GM06990 (cell line): ENCODE measurements at regions not wholly inside any gene's neighbourhood (a gene's known extent, or its start where the extent isn't known, plus 50 kb on each side); places are given as distances from the start of the nearest gene placed in this dataset.

ENCODE experiments used
- DNase-seq: peaks from one replicate; pipeline ENCODE4 v3.0.0-alpha.2; 2011; ENCODE audit not compliant: insufficient read length; ENCODE audit errors: extremely low read depth
- H3K27me3 ChIP-seq: replicated peaks from 2 replicates; pipeline ENCODE4 v1.6.0; 2011; ENCODE audit warnings: low read length; ENCODE audit not compliant: control insufficient read depth, insufficient read depth
- H3K36me3 ChIP-seq: 2 replicates; pipeline ENCODE4 v1.5.1; 2011; ENCODE audit warnings: low read length; ENCODE audit not compliant: control insufficient read depth, insufficient read depth
- H3K4me3 ChIP-seq: replicated peaks from 2 replicates; pipeline ENCODE4 v1.5.1; 2011; ENCODE audit warnings: low read depth, mild to moderate bottlenecking, control low read depth, low read length
- CTCF ChIP-seq: IDR thresholded peaks from 2 replicates; pipeline ENCODE4 v1.5.1; 2011; ENCODE audit warnings: low read length, control low read depth, mild to moderate bottlenecking, inconsistent platforms; ENCODE audit not compliant: insufficient read depth, poor library complexity, severe bottlenecking

DNA sequence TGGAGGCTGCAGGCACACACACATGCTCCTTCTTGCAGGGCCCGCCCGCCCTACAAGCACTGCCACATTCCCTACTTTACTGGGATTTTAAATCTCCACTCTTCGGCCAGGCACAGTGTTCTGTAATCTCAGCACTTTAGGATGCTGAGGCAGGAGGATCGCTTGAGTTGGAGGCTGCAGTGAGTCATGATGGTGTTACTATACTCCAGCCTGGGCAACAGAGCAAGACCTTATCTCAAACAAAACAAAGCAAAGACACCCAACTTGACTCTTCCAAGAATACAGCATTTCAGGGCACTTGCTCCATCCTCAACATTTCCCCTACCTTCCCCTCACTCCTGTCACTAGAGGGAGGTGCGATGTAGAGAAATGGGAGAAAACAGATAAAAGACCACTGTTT, 194.0 kb downstream of the MYLK4 start:
- DNase-seq = no peak
- no peaks in the 10 kb centered on the region for H3K27me3 ChIP-seq
- no peak for TF ChIP-seq CTCF
- no peak overlapping the region for H3K4me3 ChIP-seq
- H3K36me3 ChIP-seq = no peaks in the 10 kb centered on the region

DNA sequence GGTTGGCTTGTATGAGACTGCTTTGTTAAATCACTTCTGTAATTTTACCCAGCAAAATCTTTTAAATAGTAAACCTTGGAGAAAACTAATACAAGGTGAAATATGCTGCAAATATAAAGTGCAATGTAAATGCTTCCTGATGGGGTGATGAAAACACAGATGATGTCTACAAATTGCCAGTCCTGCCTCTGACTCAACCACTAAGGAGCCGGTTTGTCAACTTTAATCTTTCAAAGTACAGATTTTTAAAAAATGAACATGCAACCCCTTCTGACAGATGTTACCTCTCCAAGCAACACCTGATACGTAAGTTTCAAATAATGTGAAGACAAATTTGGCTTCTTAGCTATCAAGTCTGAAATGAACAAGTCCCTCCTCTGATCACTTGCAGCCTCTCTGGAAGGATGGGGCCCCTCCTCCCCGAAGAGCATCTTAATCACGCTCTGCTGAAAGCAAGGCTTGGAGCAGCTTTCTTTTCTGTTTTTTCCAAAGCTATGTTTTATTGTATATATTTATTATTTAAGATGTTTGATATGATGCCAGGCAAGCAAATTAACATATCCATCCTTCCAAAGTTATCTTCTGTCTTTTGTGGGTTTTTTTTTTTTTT, 196.0 kb downstream of the MYLK4 start:
- Histone ChIP-seq H3K36me3 (no peaks in the 10 kb centered on the region), H3K27me3 (no peaks in the 10 kb centered on the region), H3K4me3 (no peak overlapping the region)
- no peak for DNase-seq
- TF ChIP-seq CTCF = no peak

GRCh38 chr6:2552526-2553154, 198.1 kb downstream of the MYLK4 start:
- H3K36me3 ChIP-seq = no peaks in the 10 kb centered on the region
- DNase-seq = no peak
- H3K27me3 ChIP-seq = peaks cover 3% of the 10 kb centered on the region
- no peak overlapping the region for H3K4me3 ChIP-seq
- TF ChIP-seq CTCF = no peak

DNA sequence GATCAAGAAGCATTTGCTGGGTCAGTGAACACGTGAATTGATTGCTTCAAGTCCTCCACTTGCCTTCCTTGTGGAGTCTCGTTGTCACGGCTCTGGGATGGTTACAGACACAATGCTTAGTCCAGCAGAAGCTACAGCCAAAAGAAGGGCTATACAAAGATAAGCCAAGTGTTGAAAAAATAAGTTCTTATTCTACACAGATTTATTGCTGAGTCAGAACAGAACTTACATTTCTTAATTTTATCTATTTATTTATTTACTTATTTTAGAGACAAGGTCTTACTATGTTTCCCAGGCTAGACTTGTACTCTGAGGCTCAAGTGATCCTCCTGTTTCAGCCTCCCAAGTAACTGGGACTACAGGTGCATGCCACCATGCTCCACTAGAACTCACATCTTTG, 199.0 kb downstream of the MYLK4 start:
- no peak overlapping the region for H3K4me3 ChIP-seq

DNA sequence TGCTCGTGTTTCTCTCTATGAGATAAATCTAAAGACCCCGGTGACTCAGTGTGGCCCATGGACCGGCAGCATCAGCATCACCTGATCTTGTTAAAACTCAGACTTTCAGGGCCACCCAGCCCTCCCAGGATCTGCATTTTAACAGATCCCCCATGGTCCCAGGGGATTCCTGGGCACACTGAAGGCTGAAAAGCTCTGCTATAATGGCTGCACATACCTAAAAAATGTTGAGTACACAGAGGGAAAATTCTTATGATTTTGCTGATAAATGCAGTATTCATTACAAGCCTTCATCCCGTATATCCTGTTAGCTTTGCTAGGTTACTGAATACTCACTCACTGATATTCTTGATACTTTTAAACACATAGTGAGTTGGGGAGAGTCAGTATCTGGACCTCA, 200.5 kb downstream of the MYLK4 start:
- no peak for TF ChIP-seq CTCF
- H3K27me3 ChIP-seq = peaks cover 3% of the 10 kb centered on the region
- no peaks in the 10 kb centered on the region for H3K36me3 ChIP-seq
- no peak overlapping the region for H3K4me3 ChIP-seq
- DNase-seq = no peak

More for the DNA sequence above, 199.0 kb downstream of the MYLK4 start:
- Histone ChIP-seq H3K27me3 (peaks cover 3% of the 10 kb centered on the region), H3K36me3 (no peaks in the 10 kb centered on the region)
- TF ChIP-seq CTCF = no peak
- no peak for DNase-seq
